GM23248 (cell line): ENCODE measurements at regions not wholly inside any gene's neighbourhood (a gene's known extent, or its start where the extent isn't known, plus 50 kb on each side); places are given as distances from the start of the nearest gene placed in this dataset.

Source experiments
- DNase-seq: peaks from one replicate; pipeline ENCODE4 v3.0.0-alpha.2; 2015
- H2AFZ ChIP-seq: fragments of 200-600 bp; sonication (generic); 2 replicates; pipeline ENCODE4 v1.6.1; 2016; ENCODE audit warnings: antibody characterized with exemption
- H3F3A ChIP-seq: fragments of 200-600 bp; sonication (generic); 2 replicates; pipeline ENCODE4 v1.6.1; 2016; ENCODE audit warnings: mild to moderate bottlenecking, antibody characterized with exemption, mixed run types; ENCODE audit not compliant: insufficient read depth
- H3K27ac ChIP-seq: fragments of 200-600 bp; sonication (generic); 2 replicates; pipeline ENCODE4 v1.5.1; 2016; ENCODE audit warnings: mild to moderate bottlenecking
- H3K27me3 ChIP-seq: fragments of 200-600 bp; sonication (generic); replicated peaks from 2 replicates; pipeline ENCODE4 v1.6.1; 2016; ENCODE audit warnings: mild to moderate bottlenecking; ENCODE audit not compliant: insufficient read depth
- H3K36me3 ChIP-seq: fragments of 200-600 bp; sonication (generic); 2 replicates; pipeline ENCODE4 v1.6.1; 2016; ENCODE audit warnings: low read depth, mild to moderate bottlenecking
- H3K4me1 ChIP-seq: fragments of 200-600 bp; sonication (generic); 2 replicates; pipeline ENCODE4 v1.6.1; 2016; ENCODE audit warnings: mild to moderate bottlenecking; ENCODE audit not compliant: insufficient read depth
- H3K4me2 ChIP-seq: fragments of 200-600 bp; sonication (generic); one replicate; pipeline ENCODE4 v1.6.1; 2016; ENCODE audit warnings: mild to moderate bottlenecking; ENCODE audit not compliant: unreplicated experiment
- H3K4me3 ChIP-seq: fragments of 200-600 bp; sonication (generic); 2 replicates; pipeline ENCODE4 v1.5.1; 2016; ENCODE audit warnings: mild to moderate bottlenecking
- H3K79me2 ChIP-seq: fragments of 200-600 bp; sonication (generic); 2 replicates; pipeline ENCODE4 v1.6.1; 2016; ENCODE audit warnings: mild to moderate bottlenecking; ENCODE audit not compliant: insufficient read depth
- H3K9ac ChIP-seq: fragments of 200-600 bp; sonication (generic); 2 replicates; pipeline ENCODE4 v1.6.1; 2016; ENCODE audit warnings: mild to moderate bottlenecking
- H3K9me2 ChIP-seq: fragments of 200-600 bp; sonication (generic); 2 replicates; pipeline ENCODE4 v1.6.1; 2016; ENCODE audit warnings: mixed run types, mild to moderate bottlenecking, moderate library complexity; ENCODE audit not compliant: insufficient read depth
- H3K9me3 ChIP-seq: fragments of 200-600 bp; sonication (generic); one replicate; pipeline ENCODE4 v1.6.1; 2017; ENCODE audit warnings: low read depth
- H4K20me1 ChIP-seq: fragments of 200-600 bp; sonication (generic); 2 replicates; pipeline ENCODE4 v1.6.0; 2016; ENCODE audit not compliant: insufficient read depth
- EZH2 ChIP-seq: fragments of 200-600 bp; sonication (generic); IDR thresholded peaks from 2 replicates; pipeline ENCODE4 v1.6.1; 2018; ENCODE audit warnings: antibody characterized with exemption, mild to moderate bottlenecking; ENCODE audit not compliant: insufficient read depth, poor library complexity, severe bottlenecking
- EZH2phosphoT487 ChIP-seq: fragments of 200-600 bp; sonication (generic); IDR thresholded peaks from 2 replicates; pipeline ENCODE4 v1.6.1; 2018; ENCODE audit warnings: antibody characterized with exemption, moderate library complexity, mild to moderate bottlenecking, low read depth; ENCODE audit not compliant: insufficient read depth
- WGBS, 2 experiments: methylation state at CpG; one replicate each; pipeline ENCODE4 v1.1.6; 2015 to 2017; ENCODE audit warnings: low lambda C conversion rate in 2 of 2, low coverage in 1 of 2; ENCODE audit errors: missing lambda C conversion rate in 2 of 2; 5-methylcytosine and 5-hydroxymethylcytosine counted together
- in situ Hi-C: fragments of 300-500 bp; cut with MboI; formaldehyde crosslinking; loops from 2 replicates; pipeline ENCODE4 v1.15.0; 2020

DNA sequence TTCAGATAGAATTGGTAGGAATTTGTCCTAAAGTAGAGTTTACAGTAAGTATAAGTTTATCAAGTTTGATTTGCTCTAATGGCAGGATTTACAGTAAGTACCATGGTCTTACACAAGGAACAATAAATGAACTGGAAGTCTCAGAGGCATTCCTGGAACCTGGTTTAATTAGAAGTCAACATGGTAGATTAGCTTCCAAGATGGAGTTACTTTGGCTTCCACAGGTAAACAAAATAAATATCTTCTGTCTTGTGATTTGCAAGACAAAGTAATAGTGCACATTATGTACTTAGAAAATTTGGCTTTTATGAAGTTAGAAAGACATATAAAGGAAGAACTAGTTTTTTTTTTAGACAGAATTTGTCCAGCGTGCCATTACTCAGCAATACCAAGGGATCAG lies 190.7 kb downstream of the GLUD2 start:
- WGBS, 2 experiments = 27 to 47% methylated on average over 1 of the region's 1 CpG

DNA sequence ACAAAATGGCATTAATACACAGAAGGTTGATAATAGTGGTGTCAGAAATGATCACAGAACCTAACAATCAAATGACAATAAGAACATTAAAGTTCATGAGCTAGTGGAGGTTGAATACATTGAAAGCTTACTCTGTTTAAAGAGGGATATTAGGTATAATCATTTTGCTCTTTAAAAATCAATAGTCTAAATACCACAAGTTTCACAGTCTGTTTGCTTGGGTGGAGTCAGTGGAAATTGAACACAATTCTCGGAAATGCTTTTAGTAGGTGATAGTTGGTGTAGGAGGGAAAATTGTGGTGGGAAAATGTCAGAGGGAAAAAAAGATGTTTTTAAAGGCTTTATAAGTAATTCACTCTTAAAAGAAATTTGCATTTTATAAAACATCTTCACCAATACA lies 197.1 kb downstream of the GLUD2 start:
- H3K4me1 ChIP-seq = no peaks in the 10 kb centered on the region
- no peak for DNase-seq
- H3K27ac ChIP-seq = no peak overlapping the region
- TF ChIP-seq EZH2phosphoT487 (no peak), EZH2 (no peak)
- in situ Hi-C loops = no loop called here
- no peak overlapping the region for H3K9ac ChIP-seq
- no peak overlapping the region for H3K4me3 ChIP-seq
- no peaks in the 10 kb centered on the region for H3K9me3 ChIP-seq
- no peak overlapping the region for H3K4me2 ChIP-seq
- 54 to 80% methylated on average over 1 of the region's 1 CpG for WGBS, 2 experiments
- H3F3A ChIP-seq = no peaks in the 10 kb centered on the region
- no peaks in the 10 kb centered on the region for H3K9me2 ChIP-seq
- H3K36me3 ChIP-seq = no peaks in the 10 kb centered on the region
- H3K27me3 ChIP-seq = no peaks in the 10 kb centered on the region
- H4K20me1 ChIP-seq = no peaks in the 10 kb centered on the region
- H2AFZ ChIP-seq = no peak overlapping the region
- H3K79me2 ChIP-seq = no peaks in the 10 kb centered on the region

More for the DNA sequence above, 190.7 kb downstream of the GLUD2 start:
- Histone ChIP-seq H3K4me1 (no peaks in the 10 kb centered on the region), H3K4me3 (no peak overlapping the region), H3K9me3 (no peaks in the 10 kb centered on the region), H3K36me3 (no peaks in the 10 kb centered on the region), H3K27ac (no peak overlapping the region), H3F3A (no peaks in the 10 kb centered on the region), H3K27me3 (no peaks in the 10 kb centered on the region), H3K9me2 (no peaks in the 10 kb centered on the region), H3K4me2 (no peak overlapping the region), H3K79me2 (no peaks in the 10 kb centered on the region), H4K20me1 (no peaks in the 10 kb centered on the region), H3K9ac (no peak overlapping the region), H2AFZ (no peak overlapping the region)
- in situ Hi-C loops = no loop called here
- no peak for TF ChIP-seq EZH2
- no peak for TF ChIP-seq EZH2phosphoT487
- DNase-seq = no peak

DNA sequence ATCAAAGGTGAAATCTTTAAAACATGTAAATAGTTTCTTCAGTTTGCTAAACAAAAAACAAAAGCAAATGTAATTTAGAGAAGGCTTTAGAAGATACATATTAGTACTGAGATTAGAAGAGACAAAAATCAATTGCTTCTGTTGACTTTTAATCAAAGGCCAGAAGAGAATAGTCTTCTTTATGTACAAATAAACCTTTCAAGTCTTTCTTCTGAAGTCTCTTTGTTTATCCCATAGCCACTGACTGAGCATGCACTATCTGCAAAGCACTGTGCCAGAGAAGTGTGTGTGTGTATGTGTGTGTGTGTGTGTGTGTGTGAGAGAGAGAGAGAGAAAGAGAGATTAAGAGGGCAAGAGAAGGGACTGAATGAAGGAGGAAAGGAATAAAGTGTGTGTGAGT lies 198.4 kb downstream of the GLUD2 start:
- Histone ChIP-seq H3K27ac (no peak overlapping the region), H3K4me1 (no peaks in the 10 kb centered on the region), H3K9me3 (no peaks in the 10 kb centered on the region), H3K79me2 (no peaks in the 10 kb centered on the region), H3K9ac (no peak overlapping the region), H2AFZ (no peak overlapping the region), H3K4me3 (no peak overlapping the region), H3F3A (no peaks in the 10 kb centered on the region), H3K9me2 (no peaks in the 10 kb centered on the region), H3K27me3 (no peaks in the 10 kb centered on the region), H4K20me1 (no peaks in the 10 kb centered on the region), H3K4me2 (no peak overlapping the region), H3K36me3 (no peaks in the 10 kb centered on the region)
- DNase-seq = no peak
- TF ChIP-seq EZH2 (no peak), EZH2phosphoT487 (no peak)
- in situ Hi-C loops = no loop called here

DNA sequence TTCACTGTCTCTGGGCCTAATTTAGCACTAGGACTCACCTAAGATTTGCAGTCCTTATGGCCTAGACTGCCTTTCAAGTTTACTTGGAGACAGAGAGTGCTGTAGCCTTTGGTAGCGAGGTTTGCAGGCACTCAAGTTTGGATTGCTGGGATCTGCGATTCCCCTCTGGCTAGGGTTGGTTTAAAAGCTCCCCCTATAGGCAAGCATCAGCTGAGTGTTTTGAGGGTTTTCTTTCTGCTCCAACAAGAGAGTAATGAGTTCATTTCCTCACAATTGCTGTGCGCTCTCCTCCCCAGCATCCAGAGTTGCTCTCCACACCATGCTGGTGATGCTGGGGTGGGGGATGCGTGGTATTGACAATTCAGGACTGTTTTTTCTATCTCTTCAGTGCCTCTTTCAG lies 206.9 kb downstream of the GLUD2 start:
- Histone ChIP-seq H3K4me2 (no peak overlapping the region), H3K79me2 (no peaks in the 10 kb centered on the region), H3K4me1 (no peaks in the 10 kb centered on the region), H3K9me3 (no peaks in the 10 kb centered on the region), H3K27ac (no peak overlapping the region), H3K4me3 (no peak overlapping the region), H3K36me3 (no peaks in the 10 kb centered on the region), H3K27me3 (no peaks in the 10 kb centered on the region), H3F3A (no peaks in the 10 kb centered on the region), H3K9me2 (no peaks in the 10 kb centered on the region), H2AFZ (no peak overlapping the region), H3K9ac (no peak overlapping the region), H4K20me1 (no peaks in the 10 kb centered on the region)
- no peak for TF ChIP-seq EZH2
- TF ChIP-seq EZH2phosphoT487 = no peak
- WGBS, 2 experiments = 57 to 62% methylated on average over 4 of the region's 4 CpGs
- DNase-seq = no peak
- in situ Hi-C loops = no loop called here

DNA sequence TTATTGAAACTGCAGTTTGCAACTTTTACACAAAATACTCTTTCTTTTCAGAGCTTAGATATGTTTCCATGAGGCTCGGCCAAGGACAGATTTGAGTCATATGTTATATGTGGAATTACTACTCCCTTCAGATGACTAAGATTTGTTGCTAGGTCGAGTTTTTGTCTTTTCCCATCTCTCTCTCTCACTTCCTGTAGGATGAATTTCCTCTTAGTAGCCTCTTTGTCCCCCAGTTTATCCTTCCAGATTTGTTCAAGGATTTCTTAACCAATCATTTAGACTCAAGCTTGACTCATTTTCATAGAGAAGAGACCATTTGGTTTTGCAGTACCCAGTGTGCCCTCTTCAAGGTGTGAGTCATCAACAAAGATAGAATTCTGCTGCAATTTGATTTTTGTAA lies 209.2 kb downstream of the GLUD2 start:
- WGBS, 2 experiments = 0% methylated on average over 2 of the region's 2 CpGs

More for the DNA sequence above, 209.2 kb downstream of the GLUD2 start:
- H3K9me2 ChIP-seq = no peaks in the 10 kb centered on the region
- H3K9ac ChIP-seq = no peak overlapping the region
- H3K36me3 ChIP-seq = no peaks in the 10 kb centered on the region
- no peaks in the 10 kb centered on the region for H3K9me3 ChIP-seq
- no peaks in the 10 kb centered on the region for H3K79me2 ChIP-seq
- H3K4me3 ChIP-seq = no peak overlapping the region
- H3K27ac ChIP-seq = no peak overlapping the region
- no peaks in the 10 kb centered on the region for H3K27me3 ChIP-seq
- H3K4me2 ChIP-seq = no peak overlapping the region
- in situ Hi-C loops = no loop called here
- TF ChIP-seq EZH2 (no peak), EZH2phosphoT487 (no peak)
- no peaks in the 10 kb centered on the region for H3F3A ChIP-seq
- peak; percentile 51 for DNase-seq
- H4K20me1 ChIP-seq = no peaks in the 10 kb centered on the region
- H3K4me1 ChIP-seq = no peaks in the 10 kb centered on the region
- no peak overlapping the region for H2AFZ ChIP-seq
